22Rv1 (cell line): ENCODE measurements at regions not wholly inside any gene's neighbourhood (a gene's known extent, or its start where the extent isn't known, plus 50 kb on each side); places are given as distances from the start of the nearest gene placed in this dataset.

ENCODE experiments used
- CTCF ChIP-seq: fragments of 450-650 bp; IDR thresholded peaks from 2 replicates; pipeline ENCODE4 v1.5.1; 2017; ENCODE audit warnings: mild to moderate bottlenecking
- ZFX ChIP-seq: fragments of 450-650 bp; IDR thresholded peaks from 2 replicates; pipeline ENCODE4 v1.6.1; 2017; ENCODE audit warnings: antibody characterized with exemption, borderline replicate concordance

GRCh38 chr6:91288741-91289140 is 701.9 kb upstream of the MAP3K7 start:
- no peak for TF ChIP-seq CTCF
- no peak for TF ChIP-seq ZFX
